ENCODE measurements at regions not wholly inside any gene's neighbourhood (a gene's known extent, or its start where the extent isn't known, plus 50 kb on each side); places are given as distances from the start of the nearest gene placed in this dataset.
"Not testable (repeated sequence)": the region's sequence is repeated elsewhere in the genome, so short reads cannot be mapped to it uniquely, and the experiment has no call there.

- DNase-seq, result no peak
Measured at GRCh38 chr12:94916663-94917062, 86.8 kb downstream of the NDUFA12 start.

- DNase-seq, result no peak
Measured at GRCh38 chr12:94909663-94910062, 93.8 kb downstream of the NDUFA12 start.

GRCh38 chr12:94905749-94906148, 97.7 kb downstream of the NDUFA12 start:
- not testable (repeated sequence) for DNase-seq

- DNase-seq, result no peak
Measured at GRCh38 chr12:94900496-94900895, 103.0 kb downstream of the NDUFA12 start.

GRCh38 chr12:94898388-94898787, 105.1 kb downstream of the NDUFA12 start:
- DNase-seq, result peak; percentile 19

GRCh38 chr12:94892544-94893267, 110.8 kb downstream of the NDUFA12 start:
- no peak for DNase-seq

GRCh38 chr12:94889445-94890210, 113.9 kb downstream of the NDUFA12 start:
- DNase-seq, result no peak

GRCh38 chr12:94879542-94879941, 124.0 kb downstream of the NDUFA12 start:
- no peak for DNase-seq

- DNase-seq, result peak; percentile 17
Measured at GRCh38 chr12:94875525-94875924, 128.0 kb downstream of the NDUFA12 start.

- no peak for DNase-seq
Measured at GRCh38 chr12:94874518-94875302, 128.8 kb downstream of the NDUFA12 start.

GRCh38 chr12:94873734-94874517, 129.6 kb downstream of the NDUFA12 start:
- no peak for DNase-seq

GRCh38 chr12:94872971-94873733, 130.3 kb downstream of the NDUFA12 start:
- DNase-seq, result no peak

GRCh38 chr12:94872671-94872970, 130.9 kb downstream of the NDUFA12 start:
- no peak for DNase-seq

- no peak for DNase-seq
Measured at GRCh38 chr12:94872007-94872653, 131.4 kb downstream of the NDUFA12 start.

- no peak for DNase-seq
Measured at GRCh38 chr12:94870511-94870910, 133.0 kb downstream of the NDUFA12 start.

GRCh38 chr12:94868161-94868560, 135.3 kb downstream of the NDUFA12 start:
- DNase-seq, result no peak

- peak; percentile 6 for DNase-seq
Measured at GRCh38 chr12:94867066-94867855, 136.2 kb downstream of the NDUFA12 start.

- no peak for DNase-seq
Measured at GRCh38 chr12:94864987-94865386, 138.5 kb downstream of the NDUFA12 start.

- no peak for DNase-seq
Measured at GRCh38 chr12:94863321-94864035, 140.0 kb downstream of the NDUFA12 start.

GRCh38 chr12:94862421-94862820, 141.1 kb downstream of the NDUFA12 start:
- no peak for DNase-seq

Data from fibroblast of skin of scalp (primary cell).